ENCODE measurements at regions not wholly inside any gene's neighbourhood (a gene's known extent, or its start where the extent isn't known, plus 50 kb on each side); places are given as distances from the start of the nearest gene placed in this dataset.

DNA sequence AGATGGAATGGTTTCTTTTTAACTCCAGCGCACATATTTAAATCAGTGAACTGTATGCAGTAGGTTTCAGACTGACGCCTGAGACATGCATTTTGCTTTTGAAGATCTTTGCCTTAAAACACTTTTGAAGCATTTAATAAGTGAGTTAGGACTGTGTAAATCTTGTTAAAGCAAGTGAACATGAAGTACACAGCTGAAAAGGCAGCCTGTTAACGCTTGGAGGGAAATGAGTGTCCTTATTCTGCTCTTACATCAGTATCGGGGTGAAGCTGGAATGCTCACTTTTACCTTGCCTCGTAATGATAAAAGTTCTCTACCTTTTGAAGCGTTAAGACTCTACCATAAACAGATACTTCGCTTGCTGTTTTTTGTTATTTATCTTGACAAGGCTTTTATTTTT, 552.2 kb downstream of the ZNF608 start:
- TF ChIP-seq POLR2A (IDR thresholded peaks at IDR 0.05) = no peak
- TF ChIP-seq, protein P1, sequence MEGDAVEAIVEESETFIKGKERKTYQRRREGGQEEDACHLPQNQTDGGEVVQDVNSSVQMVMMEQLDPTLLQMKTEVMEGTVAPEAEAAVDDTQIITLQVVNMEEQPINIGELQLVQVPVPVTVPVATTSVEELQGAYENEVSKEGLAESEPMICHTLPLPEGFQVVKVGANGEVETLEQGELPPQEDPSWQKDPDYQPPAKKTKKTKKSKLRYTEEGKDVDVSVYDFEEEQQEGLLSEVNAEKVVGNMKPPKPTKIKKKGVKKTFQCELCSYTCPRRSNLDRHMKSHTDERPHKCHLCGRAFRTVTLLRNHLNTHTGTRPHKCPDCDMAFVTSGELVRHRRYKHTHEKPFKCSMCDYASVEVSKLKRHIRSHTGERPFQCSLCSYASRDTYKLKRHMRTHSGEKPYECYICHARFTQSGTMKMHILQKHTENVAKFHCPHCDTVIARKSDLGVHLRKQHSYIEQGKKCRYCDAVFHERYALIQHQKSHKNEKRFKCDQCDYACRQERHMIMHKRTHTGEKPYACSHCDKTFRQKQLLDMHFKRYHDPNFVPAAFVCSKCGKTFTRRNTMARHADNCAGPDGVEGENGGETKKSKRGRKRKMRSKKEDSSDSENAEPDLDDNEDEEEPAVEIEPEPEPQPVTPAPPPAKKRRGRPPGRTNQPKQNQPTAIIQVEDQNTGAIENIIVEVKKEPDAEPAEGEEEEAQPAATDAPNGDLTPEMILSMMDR (IDR thresholded peaks at IDR 0.05) = no peak

Data from lower leg skin (tissue), 3 donors.